ENCODE measurements at regions not wholly inside any gene's neighbourhood (a gene's known extent, or its start where the extent isn't known, plus 50 kb on each side); places are given as distances from the start of the nearest gene placed in this dataset.

DNA sequence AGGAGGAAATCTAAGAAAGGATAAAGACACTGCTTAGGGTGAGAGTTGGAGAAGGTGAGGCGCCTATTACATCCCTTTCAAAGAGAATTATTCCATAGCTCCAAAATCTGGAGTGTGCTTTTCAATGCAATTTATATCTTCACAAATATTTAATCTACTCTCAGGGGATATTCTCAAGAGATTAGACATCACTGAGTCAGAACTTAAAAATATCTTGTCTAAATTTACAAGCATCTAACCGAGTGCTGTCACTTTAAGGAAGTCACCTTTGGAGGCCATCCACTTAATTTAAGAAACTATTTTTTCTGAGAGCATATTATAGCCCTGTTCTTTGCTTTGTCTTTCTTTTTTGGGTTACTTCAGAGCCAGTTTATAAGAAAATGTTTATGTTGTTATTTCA is 134.6 kb downstream of the TNFSF18 start:
- Histone ChIP-seq H3K79me2 (ENCODE audit: control insufficient read depth, insufficient read depth, low read length) (no peaks in the 10 kb centered on the region), H4K20me1 (ENCODE audit: control insufficient read depth, extremely low read depth, insufficient read depth, low read length) (no peaks in the 10 kb centered on the region), H3K36me3 (ENCODE audit: control insufficient read depth in 2 of 2, extremely low read depth in 1 of 2, insufficient read depth in 2 of 2, low read length in 2 of 2) (peaks cover 0 to 2% of the 10 kb centered on the region in 2 experiments), H3K27me3 (ENCODE audit: control insufficient read depth, extremely low read depth, insufficient read depth, low read length) (no peaks in the 10 kb centered on the region), H3K9me1 (ENCODE audit: control insufficient read depth, extremely low read depth, insufficient read depth, low read length) (no peaks in the 10 kb centered on the region), H3K4me3 (ENCODE audit: control insufficient read depth in 2 of 3, extremely low read depth in 1 of 3, insufficient read depth in 2 of 3, low read depth in 1 of 3, low read length in 3 of 3) (no peak overlapping the region), H3K9ac (ENCODE audit: control insufficient read depth, extremely low read depth, insufficient read depth, low read length) (no peak overlapping the region), H3K4me2 (ENCODE audit: control insufficient read depth, extremely low read depth, insufficient read depth, low read depth, low read length) (no peak overlapping the region), H3K9me3 (ENCODE audit: control insufficient read depth, low read depth, low read length) (peaks cover 13% of the 10 kb centered on the region), H2AFZ (ENCODE audit: control insufficient read depth, low read length) (no peak overlapping the region), H3K4me1 (ENCODE audit: control insufficient read depth, extremely low read depth, insufficient read depth, low read length) (peaks cover 44% of the 10 kb centered on the region), H3K27ac (ENCODE audit: control insufficient read depth, insufficient read depth, low read length) (no peak overlapping the region)
- TF ChIP-seq, protein P1, sequence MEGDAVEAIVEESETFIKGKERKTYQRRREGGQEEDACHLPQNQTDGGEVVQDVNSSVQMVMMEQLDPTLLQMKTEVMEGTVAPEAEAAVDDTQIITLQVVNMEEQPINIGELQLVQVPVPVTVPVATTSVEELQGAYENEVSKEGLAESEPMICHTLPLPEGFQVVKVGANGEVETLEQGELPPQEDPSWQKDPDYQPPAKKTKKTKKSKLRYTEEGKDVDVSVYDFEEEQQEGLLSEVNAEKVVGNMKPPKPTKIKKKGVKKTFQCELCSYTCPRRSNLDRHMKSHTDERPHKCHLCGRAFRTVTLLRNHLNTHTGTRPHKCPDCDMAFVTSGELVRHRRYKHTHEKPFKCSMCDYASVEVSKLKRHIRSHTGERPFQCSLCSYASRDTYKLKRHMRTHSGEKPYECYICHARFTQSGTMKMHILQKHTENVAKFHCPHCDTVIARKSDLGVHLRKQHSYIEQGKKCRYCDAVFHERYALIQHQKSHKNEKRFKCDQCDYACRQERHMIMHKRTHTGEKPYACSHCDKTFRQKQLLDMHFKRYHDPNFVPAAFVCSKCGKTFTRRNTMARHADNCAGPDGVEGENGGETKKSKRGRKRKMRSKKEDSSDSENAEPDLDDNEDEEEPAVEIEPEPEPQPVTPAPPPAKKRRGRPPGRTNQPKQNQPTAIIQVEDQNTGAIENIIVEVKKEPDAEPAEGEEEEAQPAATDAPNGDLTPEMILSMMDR (optimal IDR thresholded peaks at IDR 0.05 in 1 of 3, IDR thresholded peaks at IDR 0.05 in 1 of 3, conservative IDR thresholded peaks at IDR 0.05 in 1 of 3; ENCODE audit: extremely low read depth in 1 of 3, insufficient read depth in 2 of 3, low read length in 3 of 3) = no peak
- no peak for TF ChIP-seq EZH2 (IDR thresholded peaks at IDR 0.05; ENCODE audit: low read length)
- DNase-seq (ENCODE audit: low read depth, low spot score) = no peak
- FAIRE-seq = no peak
- dilution Hi-C loops (cut with MboI; ENCODE audit: extremely low pct_ligation_motif_present, low sequenced_read_pairs) = no loop called here

DNA sequence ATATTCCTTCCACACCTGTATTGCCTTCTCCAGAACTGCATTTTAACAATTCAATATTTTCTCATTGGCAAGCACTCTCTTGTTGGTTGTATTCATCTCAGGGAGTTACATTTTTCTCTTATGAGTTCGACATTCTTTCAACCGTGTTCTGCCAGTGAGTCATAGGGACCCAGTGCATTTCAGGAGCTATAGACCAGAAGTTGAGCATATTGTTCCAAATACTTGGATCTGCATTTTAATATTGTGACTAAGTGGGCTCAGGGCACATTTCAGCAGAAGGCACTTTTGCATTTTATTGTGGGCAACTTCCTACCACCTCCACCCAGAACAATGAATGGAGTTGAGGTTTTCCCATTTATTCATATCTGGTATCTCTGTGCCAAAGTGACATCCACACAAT is 132.8 kb downstream of the TNFSF18 start:
- DNase-seq (ENCODE audit: low read depth, low spot score) (peak; percentile 71), FAIRE-seq (peak; percentile 90)
- dilution Hi-C loops (cut with MboI; ENCODE audit: extremely low pct_ligation_motif_present, low sequenced_read_pairs) = no loop called here
- H3K9ac ChIP-seq (ENCODE audit: control insufficient read depth, extremely low read depth, insufficient read depth, low read length) = no peak overlapping the region
- no peak overlapping the region for H2AFZ ChIP-seq (ENCODE audit: control insufficient read depth, low read length)
- TF ChIP-seq, protein P1 (optimal IDR thresholded peaks at IDR 0.05 in 1 of 3, IDR thresholded peaks at IDR 0.05 in 1 of 3, conservative IDR thresholded peaks at IDR 0.05 in 1 of 3; ENCODE audit: extremely low read depth in 1 of 3, insufficient read depth in 2 of 3, low read length in 3 of 3) = no peak
- TF ChIP-seq EZH2 (IDR thresholded peaks at IDR 0.05; ENCODE audit: low read length) = no peak
- H3K36me3 ChIP-seq (ENCODE audit: control insufficient read depth in 2 of 2, extremely low read depth in 1 of 2, insufficient read depth in 2 of 2, low read length in 2 of 2) = no peaks in the 10 kb centered on the region
- peaks cover 5% of the 10 kb centered on the region for H3K9me3 ChIP-seq (ENCODE audit: control insufficient read depth, low read depth, low read length)
- peak overlapping the region; percentile 83 for H3K4me2 ChIP-seq (ENCODE audit: control insufficient read depth, extremely low read depth, insufficient read depth, low read depth, low read length)
- H4K20me1 ChIP-seq (ENCODE audit: control insufficient read depth, extremely low read depth, insufficient read depth, low read length) = no peaks in the 10 kb centered on the region
- H3K9me1 ChIP-seq (ENCODE audit: control insufficient read depth, extremely low read depth, insufficient read depth, low read length) = no peaks in the 10 kb centered on the region
- H3K4me1 ChIP-seq (ENCODE audit: control insufficient read depth, extremely low read depth, insufficient read depth, low read length) = peaks cover 44% of the 10 kb centered on the region
- no peaks in the 10 kb centered on the region for H3K27me3 ChIP-seq (ENCODE audit: control insufficient read depth, extremely low read depth, insufficient read depth, low read length)
- no peaks in the 10 kb centered on the region for H3K79me2 ChIP-seq (ENCODE audit: control insufficient read depth, insufficient read depth, low read length)
- no peak overlapping the region for H3K4me3 ChIP-seq (ENCODE audit: control insufficient read depth in 2 of 3, extremely low read depth in 1 of 3, insufficient read depth in 2 of 3, low read depth in 1 of 3, low read length in 3 of 3)
- H3K27ac ChIP-seq (ENCODE audit: control insufficient read depth, insufficient read depth, low read length) = peak overlapping the region; percentile 49
